Left ventricle myocardium inferior (tissue), 1 donor: ENCODE measurements at regions not wholly inside any gene's neighbourhood (a gene's known extent, or its start where the extent isn't known, plus 50 kb on each side); places are given as distances from the start of the nearest gene placed in this dataset.

Source experiments
- DNase-seq: peaks from one replicate; pipeline ENCODE4 v3.0.0-alpha.2; 2020
- H3K27ac ChIP-seq: fragments of 200-600 bp; replicated peaks from 2 replicates; pipeline ENCODE4 v1.8.0; 2021
- H3K27me3 ChIP-seq: fragments of 200-600 bp; 2 replicates; pipeline ENCODE4 v1.8.0; 2021; ENCODE audit warnings: low read depth
- H3K36me3 ChIP-seq: fragments of 200-600 bp; 2 replicates; pipeline ENCODE4 v1.8.0; 2021
- H3K4me1 ChIP-seq: fragments of 200-600 bp; 2 replicates; pipeline ENCODE4 v1.8.0; 2021
- H3K4me3 ChIP-seq: fragments of 200-600 bp; 2 replicates; pipeline ENCODE4 v1.8.0; 2021; ENCODE audit warnings: mild to moderate bottlenecking, moderate library complexity
- H3K9me3 ChIP-seq: fragments of 200-600 bp; replicated peaks from 2 replicates; pipeline ENCODE4 v1.8.0; 2021
- intact Hi-C: fragments of 100-400 bp; cut with micrococcal nuclease; formaldehyde crosslinking; loops from one replicate; pipeline ENCODE4 v1.11.0; 2022
- TF ChIP-seq, protein P1 (sequence below): fragments of 200-600 bp; IDR thresholded peaks from 2 replicates; pipeline ENCODE4 v1.8.0; 2021; ENCODE audit warnings: antibody characterized with exemption, mild to moderate bottlenecking, borderline replicate concordance
- donor health status: DM: no; HTN: yes; CAD: no; lungs with severe emphysema.

DNA sequence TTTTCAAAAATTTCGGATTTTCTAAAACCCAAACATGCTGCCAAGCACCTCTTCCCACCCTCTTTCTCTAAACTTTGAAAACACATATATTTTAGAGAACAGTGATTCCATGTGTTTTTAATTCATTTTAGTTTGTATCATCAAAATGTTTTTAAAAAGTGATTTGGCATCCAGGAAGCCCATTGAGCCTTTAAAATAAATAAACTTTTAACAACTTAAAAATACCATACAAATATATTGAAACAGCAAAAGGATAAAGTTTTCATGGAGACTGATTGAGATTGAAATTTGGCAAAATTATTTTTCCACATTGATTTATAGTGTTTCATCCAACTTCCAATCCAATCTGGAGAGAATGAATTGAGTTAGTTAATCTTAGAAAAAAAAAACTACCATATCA, 374.7 kb downstream of the CD109 start:
- intact Hi-C loops, result no loop called here
- H3K4me1 ChIP-seq, result no peaks in the 10 kb centered on the region
- no peaks in the 10 kb centered on the region for H3K36me3 ChIP-seq
- no peak for DNase-seq
- H3K27ac ChIP-seq, result no peak overlapping the region
- TF ChIP-seq, protein P1, sequence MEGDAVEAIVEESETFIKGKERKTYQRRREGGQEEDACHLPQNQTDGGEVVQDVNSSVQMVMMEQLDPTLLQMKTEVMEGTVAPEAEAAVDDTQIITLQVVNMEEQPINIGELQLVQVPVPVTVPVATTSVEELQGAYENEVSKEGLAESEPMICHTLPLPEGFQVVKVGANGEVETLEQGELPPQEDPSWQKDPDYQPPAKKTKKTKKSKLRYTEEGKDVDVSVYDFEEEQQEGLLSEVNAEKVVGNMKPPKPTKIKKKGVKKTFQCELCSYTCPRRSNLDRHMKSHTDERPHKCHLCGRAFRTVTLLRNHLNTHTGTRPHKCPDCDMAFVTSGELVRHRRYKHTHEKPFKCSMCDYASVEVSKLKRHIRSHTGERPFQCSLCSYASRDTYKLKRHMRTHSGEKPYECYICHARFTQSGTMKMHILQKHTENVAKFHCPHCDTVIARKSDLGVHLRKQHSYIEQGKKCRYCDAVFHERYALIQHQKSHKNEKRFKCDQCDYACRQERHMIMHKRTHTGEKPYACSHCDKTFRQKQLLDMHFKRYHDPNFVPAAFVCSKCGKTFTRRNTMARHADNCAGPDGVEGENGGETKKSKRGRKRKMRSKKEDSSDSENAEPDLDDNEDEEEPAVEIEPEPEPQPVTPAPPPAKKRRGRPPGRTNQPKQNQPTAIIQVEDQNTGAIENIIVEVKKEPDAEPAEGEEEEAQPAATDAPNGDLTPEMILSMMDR, result no peak
- no peak overlapping the region for H3K4me3 ChIP-seq
- H3K27me3 ChIP-seq, result no peaks in the 10 kb centered on the region
- H3K9me3 ChIP-seq, result peaks cover 5% of the 10 kb centered on the region

DNA sequence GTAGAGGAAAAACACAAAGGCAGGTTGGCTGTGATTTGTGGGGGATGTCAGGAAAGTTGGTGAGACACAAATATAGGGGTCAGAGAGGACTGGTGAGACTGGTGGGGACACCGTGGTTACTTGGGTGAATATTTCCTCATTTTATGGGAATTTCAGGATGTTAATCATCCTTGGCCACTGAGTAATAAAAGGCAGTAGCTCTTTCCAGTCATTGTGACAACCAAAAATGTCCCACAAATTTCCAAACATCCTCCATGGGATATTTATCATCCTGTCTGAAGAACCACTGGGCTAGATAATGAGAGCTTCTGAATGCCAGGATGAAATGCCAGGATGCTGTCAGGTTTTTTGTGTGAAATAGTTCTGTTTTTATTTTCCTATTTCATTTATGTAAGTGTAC, 374.1 kb downstream of the CD109 start:
- intact Hi-C loops, result no loop called here

DNA sequence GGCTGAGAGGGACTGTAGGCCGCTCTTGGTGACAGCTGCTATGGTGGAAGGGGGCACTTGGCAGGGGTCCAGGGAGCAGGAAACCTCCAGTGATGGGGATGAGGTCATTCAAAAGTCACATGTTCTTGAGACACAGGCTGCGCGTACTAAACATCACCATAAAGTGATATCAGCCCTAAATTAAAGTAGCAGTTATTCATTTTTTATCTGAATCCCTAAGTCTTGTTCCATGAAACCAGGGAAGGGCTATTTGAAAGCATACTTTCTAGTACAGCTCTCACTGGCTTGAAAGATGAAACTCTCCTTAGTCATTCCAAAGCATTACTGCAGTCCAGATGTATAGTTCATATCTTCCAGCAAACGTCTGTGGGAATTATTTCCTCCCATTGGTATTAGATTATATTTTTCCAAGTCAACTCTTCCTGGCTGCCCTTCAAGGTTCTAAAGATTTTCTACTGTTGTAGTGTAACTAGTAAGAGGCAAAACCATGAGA, 373.1 kb downstream of the CD109 start:
- Histone ChIP-seq H3K9me3 (peaks cover 5% of the 10 kb centered on the region), H3K27ac (no peak overlapping the region), H3K4me1 (no peaks in the 10 kb centered on the region), H3K27me3 (no peaks in the 10 kb centered on the region), H3K36me3 (no peaks in the 10 kb centered on the region), H3K4me3 (no peak overlapping the region)
- DNase-seq, result no peak
- TF ChIP-seq, protein P1, result no peak
- intact Hi-C loops, result no loop called here

More for the DNA sequence above, 374.1 kb downstream of the CD109 start:
- H3K27ac ChIP-seq, result no peak overlapping the region
- H3K9me3 ChIP-seq, result peaks cover 5% of the 10 kb centered on the region
- no peaks in the 10 kb centered on the region for H3K36me3 ChIP-seq
- no peaks in the 10 kb centered on the region for H3K27me3 ChIP-seq
- TF ChIP-seq, protein P1, result no peak
- H3K4me3 ChIP-seq, result no peak overlapping the region
- DNase-seq, result no peak
- H3K4me1 ChIP-seq, result no peaks in the 10 kb centered on the region

DNA sequence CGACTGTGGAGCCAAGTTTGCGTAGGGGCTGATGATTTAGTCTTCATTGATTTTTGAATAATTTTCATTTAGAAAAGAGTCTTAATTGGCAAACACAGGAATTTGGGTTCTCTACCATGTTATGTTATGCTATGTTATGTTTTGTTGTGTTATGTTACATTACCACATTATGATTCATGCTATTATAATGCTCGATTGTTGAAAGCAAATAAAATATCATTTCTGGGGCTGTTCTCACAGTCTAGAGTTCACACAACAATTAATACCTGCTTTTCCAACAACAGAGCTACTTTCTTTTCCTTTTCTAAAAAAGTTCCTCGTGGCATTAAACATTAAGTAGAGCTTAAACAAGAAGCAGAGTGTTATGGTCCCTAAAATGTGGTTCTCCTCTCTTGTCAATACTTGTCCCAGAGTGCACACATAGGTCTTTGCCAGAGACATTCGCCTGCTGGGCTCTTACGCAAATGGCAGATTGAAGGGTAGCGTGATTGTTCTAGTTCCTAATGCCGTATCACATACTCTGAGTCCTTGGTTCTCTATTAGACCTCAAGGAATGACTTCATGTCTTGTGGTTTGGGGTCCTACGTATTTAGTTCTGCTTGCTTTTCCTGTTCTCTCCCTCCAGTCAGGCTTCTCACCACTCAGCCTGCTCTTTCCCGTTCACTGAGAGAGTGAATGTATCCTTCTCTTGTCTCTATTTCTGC, 370.3 kb downstream of the CD109 start:
- peaks cover 5% of the 10 kb centered on the region for H3K9me3 ChIP-seq
- intact Hi-C loops, result no loop called here
- H3K36me3 ChIP-seq, result no peaks in the 10 kb centered on the region
- TF ChIP-seq, protein P1, result no peak
- no peak overlapping the region for H3K4me3 ChIP-seq
- no peak overlapping the region for H3K27ac ChIP-seq
- no peak for DNase-seq
- H3K4me1 ChIP-seq, result no peaks in the 10 kb centered on the region
- no peaks in the 10 kb centered on the region for H3K27me3 ChIP-seq

DNA sequence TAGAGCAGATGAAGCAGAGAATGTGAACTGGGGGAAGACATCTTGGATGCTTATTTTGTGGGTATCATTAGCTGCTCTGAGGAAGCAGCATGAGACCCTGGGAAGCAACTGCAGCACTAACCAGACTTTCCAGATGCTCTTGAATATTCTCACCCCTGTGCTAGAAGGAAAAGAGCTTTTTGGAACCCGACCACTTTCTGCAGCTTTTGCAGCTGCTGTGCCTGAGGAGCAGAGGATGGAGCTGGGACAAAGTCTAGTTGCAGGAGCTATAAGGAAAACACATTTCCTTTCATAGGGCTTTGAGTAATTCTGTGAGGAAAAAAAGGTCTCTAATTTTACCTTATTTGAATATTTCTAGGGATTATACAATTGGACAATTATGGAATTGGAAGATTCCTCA, 369.7 kb downstream of the CD109 start:
- Histone ChIP-seq H3K4me1 (no peaks in the 10 kb centered on the region), H3K27ac (no peak overlapping the region), H3K9me3 (peaks cover 5% of the 10 kb centered on the region), H3K27me3 (no peaks in the 10 kb centered on the region), H3K36me3 (no peaks in the 10 kb centered on the region), H3K4me3 (no peak overlapping the region)
- TF ChIP-seq, protein P1, result no peak
- DNase-seq, result no peak
- intact Hi-C loops, result no loop called here
